H9 (cell line): ENCODE measurements at regions not wholly inside any gene's neighbourhood (a gene's known extent, or its start where the extent isn't known, plus 50 kb on each side); places are given as distances from the start of the nearest gene placed in this dataset.

Experiments used
- DNase-seq: peaks from one replicate; pipeline ENCODE4 v3.0.0-alpha.2; 2017
- H2AFZ ChIP-seq: one replicate; pipeline ENCODE4 v1.6.1; 2013; ENCODE audit warnings: mild to moderate bottlenecking, low read length, control low read depth, moderate library complexity
- H2AK5ac ChIP-seq: 2 replicates; pipeline ENCODE4 v1.6.1; 2013; ENCODE audit warnings: low read length, control low read depth, mixed read lengths; ENCODE audit not compliant: insufficient read length
- H2BK120ac ChIP-seq: one replicate; pipeline ENCODE4 v1.6.1; 2013; ENCODE audit warnings: low read depth, mild to moderate bottlenecking, low read length, control low read depth, inconsistent platforms; ENCODE audit not compliant: poor library complexity, severe bottlenecking
- H2BK12ac ChIP-seq: 2 replicates; pipeline ENCODE4 v1.6.1; 2013; ENCODE audit warnings: low read length, control low read depth, mixed read lengths, low read depth; ENCODE audit not compliant: insufficient read length
- H2BK15ac ChIP-seq: 2 replicates; pipeline ENCODE4 v1.6.1; 2013; ENCODE audit warnings: low read depth, low read length, control low read depth
- H2BK20ac ChIP-seq: one replicate; pipeline ENCODE4 v1.6.1; 2013; ENCODE audit warnings: low read depth, mild to moderate bottlenecking, low read length, control low read depth, inconsistent platforms; ENCODE audit not compliant: poor library complexity, severe bottlenecking
- H2BK5ac ChIP-seq: 2 replicates; pipeline ENCODE4 v1.6.1; 2013; ENCODE audit warnings: low read length, control low read depth, mixed read lengths; ENCODE audit not compliant: insufficient read length
- H3K14ac ChIP-seq: 2 replicates; pipeline ENCODE4 v1.6.1; 2013; ENCODE audit warnings: low read length, control low read depth; ENCODE audit not compliant: insufficient read depth
- H3K18ac ChIP-seq: 2 replicates; pipeline ENCODE4 v1.6.1; 2013; ENCODE audit warnings: low read depth, mild to moderate bottlenecking, mixed read lengths, low read length, control low read depth; ENCODE audit not compliant: insufficient read length
- H3K23ac ChIP-seq: 2 replicates; pipeline ENCODE4 v1.6.1; 2013; ENCODE audit warnings: low read length, control low read depth, mixed read lengths, low read depth; ENCODE audit not compliant: insufficient read length
- H3K23me2 ChIP-seq: 2 replicates; pipeline ENCODE4 v1.6.1; 2013; ENCODE audit warnings: low read depth, mild to moderate bottlenecking, mixed read lengths, low read length, control low read depth; ENCODE audit not compliant: insufficient read length, poor library complexity, severe bottlenecking
- H3K27ac ChIP-seq: 2 replicates; pipeline ENCODE4 v1.5.1; 2013; ENCODE audit warnings: low read length, control low read depth, mixed read lengths, low read depth; ENCODE audit not compliant: insufficient read length
- H3K27me3 ChIP-seq: 2 replicates; pipeline ENCODE4 v1.6.1; 2013; ENCODE audit warnings: low read length, control low read depth, inconsistent platforms; ENCODE audit not compliant: insufficient read depth
- H3K4ac ChIP-seq: 2 replicates; pipeline ENCODE4 v1.6.1; 2013; ENCODE audit warnings: low read depth, mild to moderate bottlenecking, control low read depth, inconsistent platforms, low read length, moderate library complexity
- H3K4me1 ChIP-seq: 2 replicates; pipeline ENCODE4 v1.6.1; 2013; ENCODE audit warnings: low read length, control low read depth, inconsistent platforms; ENCODE audit not compliant: insufficient read depth
- H3K4me2 ChIP-seq: 2 replicates; pipeline ENCODE4 v1.6.1; 2013; ENCODE audit warnings: low read length, control low read depth, mixed read lengths; ENCODE audit not compliant: insufficient read length, insufficient read depth
- H3K56ac ChIP-seq: 2 replicates; pipeline ENCODE4 v1.6.1; 2013; ENCODE audit warnings: low read depth, mild to moderate bottlenecking, mixed read lengths, low read length, control low read depth; ENCODE audit not compliant: insufficient read length
- H3K79me1 ChIP-seq: 2 replicates; pipeline ENCODE4 v1.6.1; 2013; ENCODE audit warnings: low read depth, mild to moderate bottlenecking, moderate library complexity, low read length, control low read depth, inconsistent platforms; ENCODE audit not compliant: insufficient read depth, poor library complexity, severe bottlenecking
- H3K79me2 ChIP-seq: 2 replicates; pipeline ENCODE4 v1.6.1; 2013; ENCODE audit warnings: low read length, control low read depth, inconsistent platforms; ENCODE audit not compliant: insufficient read depth
- H3K9ac ChIP-seq: 2 replicates; pipeline ENCODE4 v1.6.1; 2013; ENCODE audit warnings: low read length, control low read depth, mixed read lengths; ENCODE audit not compliant: insufficient read length; ENCODE audit errors: extremely low read depth
- H3K9me3 ChIP-seq: one replicate; pipeline ENCODE4 v1.6.1; 2013; ENCODE audit warnings: low read depth, low read length, inconsistent platforms; ENCODE audit not compliant: control insufficient read depth
- H3T11ph ChIP-seq: one replicate; pipeline ENCODE4 v1.6.1; 2013; ENCODE audit warnings: mild to moderate bottlenecking, low read length, control low read depth, inconsistent platforms
- H4K20me1 ChIP-seq: one replicate; pipeline ENCODE4 v1.6.1; 2013; ENCODE audit not compliant: control insufficient read depth, insufficient read length, insufficient read depth
- H4K5ac ChIP-seq: 2 replicates; pipeline ENCODE4 v1.6.1; 2013; ENCODE audit warnings: low read depth, mild to moderate bottlenecking, mixed read lengths, low read length, control low read depth; ENCODE audit not compliant: insufficient read length
- H4K8ac ChIP-seq: replicated peaks from 2 replicates; pipeline ENCODE4 v1.6.1; 2013; ENCODE audit warnings: low read length, control low read depth, mixed read lengths, low read depth; ENCODE audit not compliant: insufficient read length
- H4K91ac ChIP-seq: 2 replicates; pipeline ENCODE4 v1.6.1; 2013; ENCODE audit warnings: low read depth, mild to moderate bottlenecking, moderate library complexity, mixed read lengths, low read length, control low read depth; ENCODE audit not compliant: insufficient read length
- H3K27ac Mint-ChIP-seq, 3 experiments: 2 replicates in 2 of 3; 3 replicates in 1 of 3; pipeline ENCODE4 v1.8.0; 2020 to 2021; ENCODE audit warnings: mixed read lengths in 3 of 3, mild to moderate bottlenecking in 1 of 3, moderate library complexity in 1 of 3
- H3K27me3 Mint-ChIP-seq: 2 replicates; pipeline ENCODE4 v1.8.0; 2021; ENCODE audit warnings: low read depth, mild to moderate bottlenecking, moderate library complexity, mixed read lengths
- H3K36me3 Mint-ChIP-seq, 3 experiments: 2 replicates in 2 of 3; 3 replicates in 1 of 3; pipeline ENCODE4 v1.8.0; 2020 to 2021; ENCODE audit warnings: low read depth in 3 of 3, mixed read lengths in 3 of 3; ENCODE audit not compliant: insufficient read depth in 1 of 3
- H3K4me1 Mint-ChIP-seq, 2 experiments: 2 replicates each; pipeline ENCODE4 v1.8.0; 2020; ENCODE audit warnings: mixed read lengths in 2 of 2
- H3K4me3 Mint-ChIP-seq, 2 experiments: 2 replicates in 1 of 2; 3 replicates in 1 of 2; pipeline ENCODE4 v1.8.0; 2020 to 2021; ENCODE audit warnings: mild to moderate bottlenecking in 2 of 2, mixed read lengths in 2 of 2, moderate library complexity in 1 of 2
- H3K9me3 Mint-ChIP-seq, 2 experiments: 2 replicates in 1 of 2; 3 replicates in 1 of 2; pipeline ENCODE4 v1.8.0; 2020; ENCODE audit warnings: mild to moderate bottlenecking in 2 of 2, mixed read lengths in 2 of 2, moderate library complexity in 1 of 2
- CTCF ChIP-seq: fragments of 200-600 bp; sonication (generic); conservative IDR thresholded peaks from 3 replicates; pipeline ENCODE4 v1.8.0; 2021; ENCODE audit warnings: antibody characterized with exemption, mild to moderate bottlenecking
- WGBS: extraction: QIAGEN DNeasy Blood & Tissue Kit; methylation state at CpG from one replicate; pipeline ENCODE4 v1.1.7; 2013; ENCODE audit warnings: missing lambda C conversion rate, low lambda C conversion rate, mixed read lengths; ENCODE audit not compliant: insufficient read length; ENCODE audit errors: extremely low coverage; 5-methylcytosine and 5-hydroxymethylcytosine counted together

GRCh38 chr13:104705031-104705750, 1639.0 kb upstream of the SLC10A2 start:
- Histone ChIP-seq H3K79me1 (no peaks in the 10 kb centered on the region), H3K18ac (no peak overlapping the region), H3K4me1 (no peaks in the 10 kb centered on the region), H3K79me2 (no peaks in the 10 kb centered on the region), H2AFZ (no peak overlapping the region), H4K8ac (no peak overlapping the region), H2BK120ac (no peak overlapping the region), H2BK12ac (no peak overlapping the region), H3K56ac (no peak overlapping the region), H4K5ac (no peak overlapping the region), H3K4ac (no peak overlapping the region), H3K14ac (no peak overlapping the region), H3K9ac (no peak overlapping the region), H3K23me2 (no peaks in the 10 kb centered on the region), H3K4me2 (no peak overlapping the region), H3K9me3 (no peaks in the 10 kb centered on the region), H3T11ph (no peak overlapping the region), H4K91ac (no peak overlapping the region), H2BK5ac (no peak overlapping the region), H2AK5ac (no peak overlapping the region), H3K27ac (no peak overlapping the region), H3K27me3 (no peaks in the 10 kb centered on the region), H3K23ac (no peak overlapping the region), H2BK20ac (no peak overlapping the region), H2BK15ac (no peak overlapping the region), H4K20me1 (no peaks in the 10 kb centered on the region)
- TF ChIP-seq CTCF: no peak
- Mint-ChIP-seq H3K9me3 (no peaks in the 10 kb centered on the region), H3K27me3 (no peaks in the 10 kb centered on the region), H3K36me3 (no peaks in the 10 kb centered on the region), H3K27ac (no peak overlapping the region), H3K4me3 (no peak overlapping the region), H3K4me1 (no peaks in the 10 kb centered on the region)
- DNase-seq: no peak
- no CpG with 5 or more reads among the region's 7 CpGs for WGBS
